NCI-H1417 treated with DMSO at 0.1 percent for 48 hours (cell line): ENCODE measurements at regions not wholly inside any gene's neighbourhood (a gene's known extent, or its start where the extent isn't known, plus 50 kb on each side); places are given as distances from the start of the nearest gene placed in this dataset.

Source experiments
- DNase-seq: peaks from one replicate; lab custom pipeline; 2025; lab: John Stamatoyannopoulos, UW

GRCh38 chr6:148212366-148212765 lies 130.3 kb upstream of the SASH1 start:
- DNase-seq = no peak

DNA sequence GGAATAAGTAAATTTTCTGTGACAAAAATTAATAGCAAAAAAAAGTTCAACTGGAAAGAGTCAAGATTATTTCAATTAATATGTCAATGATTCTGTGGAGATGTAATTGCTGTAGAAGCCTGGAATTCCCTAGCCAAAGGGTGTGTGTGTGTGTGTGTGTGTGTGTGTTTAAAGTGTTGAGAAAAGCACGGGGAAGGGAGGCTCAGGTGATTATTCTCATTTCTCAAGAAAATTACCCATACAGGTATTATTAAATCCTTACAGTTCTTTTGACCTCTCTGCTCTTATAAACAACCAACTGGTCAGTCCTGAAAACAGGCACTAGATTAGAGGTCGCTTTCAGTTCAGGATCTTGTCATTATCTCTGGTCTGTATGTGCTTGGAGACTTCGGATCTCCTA lies 129.3 kb upstream of the SASH1 start:
- DNase-seq = no peak

DNA sequence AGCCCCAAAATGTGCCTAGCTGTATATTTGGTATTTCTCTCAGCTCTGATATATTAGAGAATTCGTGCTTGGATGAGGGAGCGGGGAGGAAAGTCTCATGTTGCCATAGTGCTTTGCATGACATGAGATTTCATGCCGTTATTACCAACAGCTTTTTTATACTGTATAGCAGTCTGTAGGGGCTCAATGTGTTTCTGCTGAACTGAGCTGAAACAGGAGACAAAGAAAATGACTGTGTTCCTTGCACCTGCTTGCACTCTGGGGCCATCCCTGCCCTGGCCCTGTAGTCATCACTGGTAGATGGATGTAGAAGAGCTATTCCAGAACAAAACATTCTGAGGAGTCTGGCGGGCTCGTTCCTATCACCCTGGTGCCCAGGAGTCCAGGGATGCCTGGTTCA lies 128.0 kb upstream of the SASH1 start:
- no peak for DNase-seq

DNA sequence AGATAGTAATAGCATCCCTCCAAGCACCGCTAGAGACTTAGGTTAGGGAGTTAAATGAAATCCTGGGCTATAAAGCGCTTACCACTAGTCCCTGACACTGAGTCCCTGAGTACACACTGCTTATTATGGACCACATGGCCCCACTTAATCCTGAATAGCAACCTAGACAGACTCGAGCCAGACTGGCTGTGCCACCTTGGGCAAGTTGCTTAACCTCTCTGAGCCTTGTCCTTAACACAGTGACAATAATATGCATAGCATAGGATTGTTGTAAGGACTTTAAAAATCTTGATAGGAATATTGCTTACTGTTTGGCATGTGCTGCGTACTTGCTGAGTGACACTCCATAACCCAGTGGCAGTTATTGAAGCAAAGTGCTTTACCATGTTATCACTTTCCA lies 125.6 kb upstream of the SASH1 start:
- no peak for DNase-seq

DNA sequence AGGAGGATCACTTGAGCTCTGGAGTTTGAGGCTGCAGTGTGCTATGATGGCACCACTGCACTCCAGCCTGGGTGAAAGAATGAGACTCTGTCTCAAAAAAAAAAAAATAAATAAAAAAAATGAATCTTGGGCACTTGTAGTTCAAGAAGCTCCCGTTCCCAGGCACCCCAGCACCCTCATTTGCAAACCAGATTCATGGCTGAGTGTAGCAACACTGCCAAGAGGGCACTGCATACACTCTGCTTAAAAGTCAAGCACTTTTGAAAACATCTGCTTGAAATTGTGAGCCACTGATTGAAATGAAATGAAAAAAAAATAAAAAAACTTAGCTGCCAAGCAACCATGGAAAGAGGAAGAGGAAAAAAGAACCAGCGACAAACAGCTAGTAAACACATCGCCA lies 124.7 kb upstream of the SASH1 start:
- DNase-seq = no peak

DNA sequence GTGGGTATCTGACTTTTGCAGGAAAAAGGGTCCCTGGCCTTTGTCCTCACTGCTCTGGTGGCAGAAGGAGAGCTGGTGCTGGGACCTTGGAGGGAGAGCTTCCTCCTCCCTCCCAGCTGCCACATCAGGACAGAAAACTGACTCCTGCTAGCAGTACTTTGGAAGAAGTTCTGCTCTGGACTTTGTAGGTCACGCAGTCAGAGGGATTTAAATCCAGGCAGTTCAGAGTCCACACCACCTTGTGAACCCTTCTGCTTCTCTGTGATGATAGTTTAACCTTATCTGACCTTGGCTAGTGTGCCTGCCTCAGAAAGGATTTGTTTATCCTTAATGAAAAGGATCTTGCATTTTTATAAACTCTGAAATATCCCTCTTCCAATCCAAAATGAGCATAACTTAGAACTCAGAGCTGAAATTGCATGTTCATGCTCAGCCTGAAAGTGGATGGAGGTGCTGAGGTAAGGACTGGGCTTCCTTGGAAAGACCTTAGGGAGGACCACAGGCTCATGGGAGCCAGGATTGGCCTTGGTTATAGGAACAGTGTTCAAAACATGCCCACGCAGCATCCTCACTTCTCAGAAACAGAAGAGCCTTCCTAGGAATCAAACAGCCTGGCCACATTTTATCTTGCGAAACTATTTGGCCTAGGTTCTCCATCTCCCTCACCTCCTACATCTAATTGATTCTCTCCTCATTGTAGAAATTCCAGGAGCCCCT lies 123.9 kb upstream of the SASH1 start:
- DNase-seq = no peak

DNA sequence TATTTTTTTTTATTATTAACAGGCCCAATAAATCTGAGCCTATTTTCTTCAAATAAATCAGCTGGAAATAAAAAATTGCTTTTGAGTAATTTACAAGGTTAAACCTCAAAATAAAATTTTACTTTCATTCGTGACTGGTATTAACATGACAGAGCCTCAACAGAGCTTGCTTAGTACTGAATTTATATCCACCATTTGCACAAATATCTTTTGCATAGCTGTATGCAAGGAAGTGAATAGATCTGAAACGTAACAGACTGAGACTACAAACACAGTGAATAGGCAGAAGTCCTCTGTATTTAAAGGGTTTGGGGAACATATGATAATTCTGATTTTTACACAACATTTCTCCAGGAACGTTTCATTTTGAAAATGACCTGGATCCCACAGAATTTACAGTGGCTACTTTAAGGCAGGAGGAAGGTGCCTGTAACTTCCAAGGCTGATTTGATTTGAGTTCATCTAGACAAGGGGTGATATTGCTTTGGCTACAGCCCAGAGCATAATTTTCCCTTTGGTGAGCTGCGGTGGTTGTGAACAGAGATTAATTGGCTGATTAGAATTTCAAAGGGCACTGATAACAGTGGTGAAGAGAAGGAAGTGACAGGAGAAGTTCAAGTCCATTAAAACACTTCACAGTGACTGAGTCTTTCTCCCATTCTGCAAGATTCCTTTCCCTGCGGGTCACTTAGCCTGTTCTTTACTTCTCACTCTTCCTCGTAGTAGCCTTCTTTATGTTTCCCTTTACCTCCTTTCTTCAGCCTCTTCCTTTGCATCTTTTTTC lies 121.2 kb upstream of the SASH1 start:
- DNase-seq = no peak

DNA sequence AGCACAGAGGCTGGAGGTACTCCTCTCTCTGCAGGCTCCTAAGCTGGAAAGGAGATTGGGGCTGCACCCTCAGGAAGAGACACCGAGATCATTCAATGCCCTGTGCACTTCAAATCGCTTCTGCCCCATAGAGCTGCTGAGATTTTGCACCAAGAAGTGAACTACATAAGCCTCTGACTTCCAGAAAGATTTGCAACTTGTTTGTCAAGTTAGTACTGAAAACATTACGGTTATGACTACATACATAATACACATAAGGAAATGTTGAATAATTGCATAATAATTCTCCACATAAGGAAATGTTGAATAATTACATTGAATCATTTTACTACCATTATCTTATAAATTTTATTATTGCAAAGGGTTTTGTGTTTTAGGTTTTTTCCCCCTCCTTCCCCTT lies 120.3 kb upstream of the SASH1 start:
- DNase-seq = no peak

DNA sequence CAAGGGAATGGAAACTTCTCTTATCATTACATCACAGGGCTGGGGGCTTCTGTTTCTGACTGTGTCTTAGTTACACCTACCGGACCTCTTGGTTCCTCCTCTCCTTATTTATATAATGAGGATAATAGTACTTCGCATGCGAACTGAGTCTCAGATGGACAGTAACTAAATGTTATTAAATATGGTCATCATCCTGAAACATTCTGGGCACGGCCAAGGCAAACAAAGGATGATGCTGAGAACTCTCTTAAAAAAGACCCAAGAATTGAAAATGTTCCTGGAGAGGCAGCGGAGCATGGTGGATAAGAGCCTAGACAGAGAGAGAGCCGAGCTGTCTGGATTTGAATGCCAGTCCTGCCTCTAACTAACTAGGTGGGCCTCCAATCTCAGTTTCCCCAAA lies 119.8 kb upstream of the SASH1 start:
- DNase-seq = no peak

GRCh38 chr6:148223424-148223842 lies 119.2 kb upstream of the SASH1 start:
- DNase-seq = no peak

DNA sequence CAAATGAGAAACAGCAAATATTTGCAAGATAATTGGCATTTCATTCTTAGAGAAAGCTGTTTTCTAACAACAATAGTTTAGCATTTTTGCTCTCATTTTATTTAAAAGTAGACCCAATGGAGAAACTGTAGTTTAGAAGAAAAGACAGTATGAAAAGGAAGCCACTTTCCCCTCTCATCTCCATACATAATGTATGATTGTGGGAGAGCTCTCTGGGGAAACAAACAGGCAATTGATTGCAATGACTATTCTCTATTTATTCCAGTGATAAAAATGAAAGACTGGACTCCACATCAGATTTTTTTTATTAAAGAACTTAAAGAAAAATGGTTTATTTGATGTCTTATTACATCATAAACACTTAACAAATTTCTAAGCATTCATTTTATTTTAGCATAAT lies 116.8 kb upstream of the SASH1 start:
- no peak for DNase-seq

GRCh38 chr6:148226284-148226683 lies 116.4 kb upstream of the SASH1 start:
- DNase-seq = no peak

GRCh38 chr6:148231572-148231971 lies 111.1 kb upstream of the SASH1 start:
- DNase-seq = no peak

DNA sequence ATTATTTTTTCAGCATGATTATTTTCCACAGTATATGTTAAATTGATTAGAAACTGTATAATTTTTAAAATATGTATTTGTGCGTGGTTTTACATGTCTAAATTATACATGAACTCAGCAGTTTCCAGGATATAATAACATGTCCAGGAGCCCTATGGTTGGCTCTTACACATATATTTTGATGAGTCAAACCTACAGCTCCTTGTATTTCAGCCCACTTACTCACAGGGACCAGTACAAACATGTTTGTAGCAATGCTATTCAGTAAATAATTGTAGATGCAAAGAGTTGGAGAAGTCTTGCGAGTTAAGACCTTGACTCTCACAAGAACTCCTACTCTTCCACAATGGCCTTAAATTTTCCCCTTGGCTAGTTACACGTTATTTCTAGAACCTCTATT lies 107.2 kb upstream of the SASH1 start:
- DNase-seq = no peak

GRCh38 chr6:148238713-148239112 lies 103.9 kb upstream of the SASH1 start:
- DNase-seq = no peak

DNA sequence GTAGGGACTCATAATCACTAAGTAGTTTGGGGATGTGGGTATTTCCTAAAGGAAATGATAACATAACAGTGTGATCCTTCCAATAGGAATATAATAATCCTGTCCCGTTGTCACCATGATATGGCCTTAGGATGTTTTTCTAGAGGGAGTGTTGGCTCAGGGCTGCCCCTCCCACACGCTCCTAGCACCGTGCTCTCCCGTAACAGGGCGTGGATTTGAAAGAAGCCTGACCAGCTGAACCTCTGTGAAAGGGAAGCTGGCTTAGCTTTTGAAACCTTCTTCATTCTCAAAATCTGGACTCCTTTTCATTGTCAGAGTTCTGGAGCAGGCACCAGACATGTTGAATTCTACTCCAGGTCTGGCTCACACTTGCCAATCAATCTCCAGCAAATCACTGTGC lies 103.4 kb upstream of the SASH1 start:
- DNase-seq = no peak

DNA sequence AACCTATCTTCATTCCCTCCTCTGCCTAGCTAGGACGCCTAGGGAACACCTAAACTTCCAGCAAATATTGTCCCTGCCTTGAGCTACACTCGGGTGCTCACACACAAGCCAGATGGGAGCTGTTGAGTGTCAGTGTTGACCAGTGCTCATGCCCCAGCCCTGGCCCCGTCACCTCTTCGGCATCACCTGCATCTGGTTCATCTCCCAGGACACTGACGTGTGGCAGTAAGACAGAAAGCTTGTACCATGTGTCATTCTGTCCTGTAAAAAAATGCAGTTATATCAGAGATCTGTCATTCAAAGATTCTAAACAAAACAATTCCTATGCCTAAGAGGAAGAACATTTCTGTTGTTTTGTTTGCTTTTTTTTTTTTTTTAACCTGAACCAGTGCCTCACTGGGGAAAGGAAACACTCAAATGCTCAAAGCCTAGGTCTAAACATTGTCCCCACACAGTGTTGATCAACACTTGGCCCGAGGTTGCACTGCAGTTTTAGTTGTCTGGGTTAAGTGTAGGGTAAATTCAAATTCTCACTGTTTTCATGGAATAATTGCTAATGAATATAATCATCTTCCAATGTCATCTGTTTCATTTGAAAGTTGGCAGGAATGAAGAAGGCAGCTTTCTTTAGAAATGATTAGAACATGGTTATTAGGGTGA lies 102.7 kb upstream of the SASH1 start:
- no peak for DNase-seq

GRCh38 chr6:148240461-148240840 lies 102.2 kb upstream of the SASH1 start:
- DNase-seq = no peak

- DNase-seq = no peak
Measured at GRCh38 chr6:148240861-148241477, 101.7 kb upstream of the SASH1 start.

- no peak for DNase-seq
Measured at GRCh38 chr6:148242180-148242579, 100.5 kb upstream of the SASH1 start.

- DNase-seq = no peak
Measured at GRCh38 chr6:148244217-148244935, 98.3 kb upstream of the SASH1 start.
